Hematopoietic multipotent progenitor cell treated with erythropoietin and hydrocortisone succinate and interleukin-3 and kit ligand, for 4 days (in vitro differentiated cells): ENCODE measurements at regions not wholly inside any gene's neighbourhood (a gene's known extent, or its start where the extent isn't known, plus 50 kb on each side); places are given as distances from the start of the nearest gene placed in this dataset.

Experiments
- DNase-seq: peaks from one replicate; pipeline ENCODE4 v3.0.0-alpha.2; 2015

DNA sequence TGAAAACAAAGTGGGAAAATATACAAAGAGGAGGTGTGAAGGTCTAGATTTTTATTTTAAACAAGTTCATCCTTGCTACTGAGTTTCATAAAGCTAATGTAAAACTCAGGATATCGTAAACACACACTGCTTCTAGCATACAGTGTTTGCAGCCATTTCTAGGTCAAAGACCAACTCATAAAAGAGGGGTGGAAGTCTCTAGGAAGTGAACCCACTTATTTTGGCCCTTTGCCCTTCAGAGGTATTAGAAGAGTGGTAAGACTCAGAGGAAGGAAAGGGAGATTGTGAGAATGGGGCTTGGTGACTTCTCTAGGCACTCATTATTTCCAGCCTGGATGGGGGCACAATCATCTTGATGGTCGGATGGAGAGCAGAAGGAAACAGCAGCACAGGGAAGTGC lies 91.2 kb downstream of the TNFSF18 start:
- no peak for DNase-seq

DNA sequence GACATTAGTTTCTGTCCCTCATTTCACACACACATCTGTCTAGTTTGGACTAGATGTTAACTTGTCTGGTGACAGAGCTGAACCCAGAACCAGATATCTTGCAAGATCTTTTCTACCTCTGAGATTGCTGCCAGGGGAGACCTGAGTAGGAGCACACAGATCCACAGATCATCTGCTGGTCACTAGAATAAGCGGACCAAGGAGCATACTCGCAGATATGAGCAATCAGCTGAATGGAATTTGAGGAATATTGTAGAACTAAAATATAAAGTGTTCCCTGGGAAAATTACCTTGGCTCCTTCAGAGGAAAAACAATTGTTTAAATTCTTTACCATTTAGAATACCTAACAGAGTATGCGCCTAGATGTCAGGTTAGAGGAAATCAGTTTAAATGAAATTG lies 90.7 kb downstream of the TNFSF18 start:
- DNase-seq = no peak

DNA sequence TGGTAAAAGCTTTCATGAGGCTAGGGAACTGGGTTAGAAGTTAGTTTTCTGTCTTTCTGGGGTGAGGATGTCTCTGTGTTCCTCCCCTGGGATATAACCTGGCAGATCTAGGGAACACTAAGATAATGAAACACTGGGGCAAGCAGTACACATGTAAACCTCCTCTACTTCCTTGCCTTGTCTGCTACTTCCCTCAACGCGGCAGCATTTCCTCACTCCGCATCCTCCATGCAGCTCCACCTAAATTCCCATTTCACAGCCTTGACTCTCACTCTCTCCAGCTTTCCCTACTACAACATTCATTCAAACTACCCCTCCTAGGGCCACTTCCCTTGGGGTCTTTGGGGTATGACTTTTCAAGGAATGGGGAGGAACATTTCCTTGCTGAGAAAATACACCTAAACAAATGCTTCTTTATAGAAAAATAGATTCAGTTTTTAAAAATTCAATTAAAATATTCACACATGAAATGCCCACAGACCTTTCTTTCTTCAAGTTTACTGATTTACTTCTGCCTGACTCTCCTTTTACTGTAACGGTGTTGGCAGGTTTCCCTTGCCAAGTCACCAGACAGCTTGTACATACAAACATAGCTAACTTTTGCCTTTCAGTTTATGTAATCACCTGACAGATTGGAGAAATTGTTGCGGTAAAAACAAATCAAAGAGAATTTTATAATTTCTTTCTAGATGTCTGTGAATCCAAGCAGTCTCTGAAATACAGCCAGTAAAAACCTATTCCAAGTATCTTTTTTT lies 90.1 kb downstream of the TNFSF18 start:
- no peak for DNase-seq

DNA sequence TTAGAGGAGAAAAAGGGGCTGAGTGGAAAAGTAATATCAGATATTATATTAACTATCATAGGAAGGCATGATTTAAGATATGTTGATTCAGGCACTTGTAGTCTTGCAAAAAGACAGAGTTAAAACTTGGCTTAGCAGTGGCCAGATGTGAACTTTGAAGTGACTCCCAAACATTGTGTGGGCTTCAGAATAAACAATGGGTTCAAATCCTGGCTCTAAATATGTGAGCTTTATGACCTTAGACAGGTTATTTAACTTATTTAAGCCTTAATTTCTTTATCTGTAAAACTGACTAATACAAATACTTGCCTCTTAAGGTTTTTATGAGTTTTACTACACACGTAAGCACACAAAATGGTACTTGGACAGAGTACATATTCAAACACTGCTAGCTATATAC lies 85.9 kb downstream of the TNFSF18 start:
- no peak for DNase-seq

DNA sequence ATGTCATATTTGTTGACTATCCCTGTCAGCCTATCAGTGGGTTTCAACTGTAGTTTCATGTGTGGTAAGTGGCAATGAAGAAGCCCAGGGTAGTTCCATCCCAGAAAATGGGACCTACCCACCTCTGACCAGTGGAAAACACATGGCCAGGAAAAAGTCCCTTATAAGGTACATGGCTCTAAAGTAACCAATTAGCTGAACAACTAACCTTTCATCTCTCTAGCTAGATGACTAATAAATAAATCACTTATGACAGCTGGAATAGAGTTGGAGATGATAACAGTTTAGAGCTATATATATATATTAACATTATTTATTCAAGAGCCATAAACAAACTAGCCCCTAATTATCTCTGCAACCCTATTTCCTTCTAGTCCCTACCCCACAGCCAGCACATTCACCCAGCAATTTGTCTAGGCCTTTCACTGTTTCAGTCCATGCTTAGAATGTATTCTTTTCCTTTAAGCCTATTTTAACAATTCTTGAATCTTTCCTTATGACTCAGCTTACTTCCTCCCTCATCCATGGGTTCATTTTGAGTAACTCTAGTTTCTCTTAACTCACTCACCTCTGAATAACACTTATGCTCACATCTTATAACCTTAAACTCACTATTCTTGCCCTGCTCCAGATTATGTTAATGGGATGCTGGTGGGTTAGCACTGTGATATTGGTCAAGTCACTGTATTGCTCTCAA lies 83.7 kb downstream of the TNFSF18 start:
- no peak for DNase-seq

DNA sequence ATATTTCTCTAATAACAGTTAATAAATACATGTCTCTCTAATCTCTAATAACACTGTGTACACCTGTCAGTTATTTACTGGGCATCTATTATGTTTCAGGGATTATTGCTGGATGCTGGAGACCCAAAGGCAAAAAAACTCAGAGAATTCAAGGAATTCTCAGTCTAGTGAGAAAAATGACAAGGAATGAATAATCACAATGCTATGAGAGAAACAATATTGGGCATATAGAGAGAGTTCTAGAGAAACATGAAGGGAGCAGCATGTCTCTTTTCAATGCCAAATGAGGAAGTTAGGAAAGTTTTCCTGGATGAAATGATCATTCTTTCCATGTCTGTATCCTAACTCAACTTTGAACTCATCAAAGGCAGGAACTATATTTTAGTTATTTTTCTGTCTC lies 82.8 kb downstream of the TNFSF18 start:
- DNase-seq = no peak

DNA sequence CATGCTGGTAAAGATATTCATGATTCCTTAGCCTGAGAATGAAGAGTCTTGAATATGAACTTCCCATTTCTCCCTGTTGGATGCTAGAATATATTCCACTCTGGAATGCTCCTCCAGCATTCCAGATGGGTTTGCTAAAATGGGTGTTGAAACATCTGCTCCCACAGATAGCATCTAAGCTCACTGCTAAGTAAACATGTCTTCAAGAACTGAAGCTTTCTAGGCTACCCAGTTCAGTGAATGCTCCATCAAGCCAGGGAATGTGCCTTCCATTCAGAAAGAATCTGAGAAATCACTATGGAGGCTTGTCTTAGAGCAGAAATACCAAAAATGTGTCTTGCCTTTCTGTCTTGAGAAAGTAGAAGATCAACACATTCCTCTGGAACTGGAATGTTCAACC lies 81.1 kb downstream of the TNFSF18 start:
- DNase-seq = no peak

DNA sequence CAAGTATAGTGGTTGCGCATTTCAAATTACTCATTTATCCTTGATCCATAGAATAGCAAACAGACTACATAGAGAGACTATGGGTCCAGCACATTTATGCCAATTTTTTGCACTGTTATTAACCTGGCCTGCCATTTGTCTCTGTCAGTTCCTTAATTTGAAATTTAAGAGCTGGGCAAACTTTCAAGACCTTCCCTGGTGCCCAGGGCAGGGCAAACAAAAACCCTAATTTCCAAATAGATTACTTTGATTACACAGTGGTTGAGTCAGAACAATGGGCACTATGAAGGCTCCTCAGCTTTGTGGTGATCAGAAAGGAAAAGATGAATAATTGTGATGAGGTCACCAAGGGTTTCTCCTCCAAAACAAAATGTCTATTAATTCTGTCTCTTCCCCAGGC lies 80.6 kb downstream of the TNFSF18 start:
- no peak for DNase-seq

- no peak for DNase-seq
Measured at GRCh38 chr1:172971241-172971640, 79.5 kb downstream of the TNFSF18 start.

DNA sequence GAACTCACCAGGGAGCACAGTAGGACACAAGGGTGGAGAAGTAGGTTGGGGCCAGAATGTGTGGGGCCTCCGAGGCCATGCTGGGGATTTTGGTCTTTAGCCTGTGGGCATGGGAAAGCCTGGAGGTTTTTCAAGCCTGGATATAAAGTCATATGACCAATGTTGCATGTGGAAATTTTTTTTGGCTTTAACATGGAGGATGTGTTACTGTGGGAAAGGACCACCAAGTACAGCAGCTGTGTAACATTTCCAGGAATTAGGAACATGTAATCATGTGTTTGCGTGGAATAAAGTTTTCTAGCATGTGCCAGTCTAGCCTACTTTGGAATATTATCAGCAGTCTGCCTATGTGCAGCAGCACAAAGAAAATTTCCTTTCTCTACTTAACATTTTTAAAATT lies 78.5 kb downstream of the TNFSF18 start:
- no peak for DNase-seq

- DNase-seq = no peak
Measured at GRCh38 chr1:172973424-172973823, 77.3 kb downstream of the TNFSF18 start.

GRCh38 chr1:172976222-172977041 lies 74.3 kb downstream of the TNFSF18 start:
- no peak for DNase-seq

- no peak for DNase-seq
Measured at GRCh38 chr1:172977296-172978017, 73.3 kb downstream of the TNFSF18 start.

DNA sequence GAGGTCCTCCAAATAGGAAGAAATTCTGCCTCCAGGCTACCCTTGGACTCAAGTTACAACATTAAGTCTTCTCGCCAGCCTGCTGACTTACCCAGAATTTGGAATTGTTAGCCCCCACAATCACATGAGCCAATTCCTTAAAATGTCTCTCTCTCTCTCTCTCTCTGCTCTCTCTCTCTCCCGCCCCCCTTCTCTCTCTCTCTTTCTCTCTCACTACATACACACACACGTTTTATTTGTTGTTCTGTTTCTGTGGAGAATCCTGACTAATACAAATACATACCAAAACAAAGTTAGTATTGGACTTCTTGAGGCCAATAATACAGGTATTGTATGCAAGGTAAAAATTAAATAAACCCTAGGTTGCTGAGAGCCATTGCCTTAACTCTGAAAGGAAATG lies 72.1 kb downstream of the TNFSF18 start:
- DNase-seq = no peak

DNA sequence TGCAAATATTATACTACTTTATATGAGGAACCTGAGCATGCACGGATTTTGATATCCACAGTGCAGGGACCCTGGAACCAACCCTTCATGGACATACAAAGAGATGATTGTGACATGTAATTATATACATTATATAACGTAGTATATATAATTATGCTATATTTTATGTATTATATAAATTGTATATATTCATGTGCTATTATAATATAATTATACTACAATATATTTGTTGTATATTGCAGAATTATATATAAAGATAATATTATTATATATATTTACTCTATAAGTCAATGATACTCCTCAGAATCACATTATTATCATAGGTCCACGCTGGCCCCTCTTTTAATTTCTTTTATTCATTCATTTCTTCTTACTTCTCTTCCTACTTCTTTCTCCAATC lies 70.9 kb downstream of the TNFSF18 start:
- DNase-seq = no peak

- no peak for DNase-seq
Measured at GRCh38 chr1:172980456-172980855, 70.3 kb downstream of the TNFSF18 start.

DNA sequence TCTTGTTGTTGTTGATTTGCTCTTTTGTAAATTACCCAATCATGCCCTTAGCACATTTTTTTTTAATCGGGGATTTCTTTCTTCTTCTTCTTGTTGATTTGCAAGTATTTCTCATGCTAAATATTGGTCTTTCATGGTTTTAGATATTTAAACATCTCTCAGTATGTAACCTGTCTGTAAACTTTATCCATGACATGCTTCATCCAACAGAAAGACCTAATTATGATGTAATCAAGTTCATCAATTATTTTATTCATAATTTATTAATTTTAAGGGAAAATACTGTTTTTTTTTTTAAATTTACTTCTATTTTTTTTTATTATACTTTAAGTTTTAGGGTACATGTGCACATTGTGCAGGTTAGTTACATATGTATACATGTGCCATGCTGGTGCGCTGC lies 69.8 kb downstream of the TNFSF18 start:
- DNase-seq = no peak
